ENCODE measurements at regions not wholly inside any gene's neighbourhood (a gene's known extent, or its start where the extent isn't known, plus 50 kb on each side); places are given as distances from the start of the nearest gene placed in this dataset.
A peak's percentile ranks its signal among the peaks of the same experiment; 100 is the strongest.

DNA sequence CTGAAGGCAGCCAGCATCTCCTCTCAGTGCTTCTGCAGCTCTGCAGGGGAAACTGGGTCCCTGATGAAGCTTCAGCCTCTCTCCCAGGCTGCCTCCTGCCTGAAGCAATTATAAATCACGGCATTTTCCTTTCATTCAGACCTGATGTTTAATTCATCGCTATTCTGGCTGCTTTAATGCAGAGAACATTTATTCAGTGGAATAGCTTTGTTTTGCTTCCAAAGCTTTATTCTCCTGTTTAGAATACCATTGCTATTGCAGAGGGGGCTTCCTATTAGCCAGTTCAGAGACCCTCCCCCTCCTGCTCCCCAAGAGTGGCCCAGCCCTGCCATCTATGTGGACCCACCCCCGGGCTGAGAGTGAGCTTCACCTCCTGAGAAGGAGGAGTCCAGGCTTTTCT, 255.6 kb downstream of the LRFN2 start:
- H3K4me3 ChIP-seq (ENCODE audit: low read length): no peak overlapping the region
- DNase-seq (ENCODE audit: low read depth): no peak
- TF ChIP-seq, protein P1, sequence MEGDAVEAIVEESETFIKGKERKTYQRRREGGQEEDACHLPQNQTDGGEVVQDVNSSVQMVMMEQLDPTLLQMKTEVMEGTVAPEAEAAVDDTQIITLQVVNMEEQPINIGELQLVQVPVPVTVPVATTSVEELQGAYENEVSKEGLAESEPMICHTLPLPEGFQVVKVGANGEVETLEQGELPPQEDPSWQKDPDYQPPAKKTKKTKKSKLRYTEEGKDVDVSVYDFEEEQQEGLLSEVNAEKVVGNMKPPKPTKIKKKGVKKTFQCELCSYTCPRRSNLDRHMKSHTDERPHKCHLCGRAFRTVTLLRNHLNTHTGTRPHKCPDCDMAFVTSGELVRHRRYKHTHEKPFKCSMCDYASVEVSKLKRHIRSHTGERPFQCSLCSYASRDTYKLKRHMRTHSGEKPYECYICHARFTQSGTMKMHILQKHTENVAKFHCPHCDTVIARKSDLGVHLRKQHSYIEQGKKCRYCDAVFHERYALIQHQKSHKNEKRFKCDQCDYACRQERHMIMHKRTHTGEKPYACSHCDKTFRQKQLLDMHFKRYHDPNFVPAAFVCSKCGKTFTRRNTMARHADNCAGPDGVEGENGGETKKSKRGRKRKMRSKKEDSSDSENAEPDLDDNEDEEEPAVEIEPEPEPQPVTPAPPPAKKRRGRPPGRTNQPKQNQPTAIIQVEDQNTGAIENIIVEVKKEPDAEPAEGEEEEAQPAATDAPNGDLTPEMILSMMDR (conservative IDR thresholded peaks at IDR 0.05; ENCODE audit: low read depth, low read length): no peak

- no peak for DNase-seq (ENCODE audit: low read depth)
- TF ChIP-seq, protein P1 (conservative IDR thresholded peaks at IDR 0.05; ENCODE audit: low read depth, low read length): no peak
- H3K4me3 ChIP-seq (ENCODE audit: low read length): no peak overlapping the region
Observed at GRCh38 chr6:40330301-40330721, 256.9 kb downstream of the LRFN2 start.

DNA sequence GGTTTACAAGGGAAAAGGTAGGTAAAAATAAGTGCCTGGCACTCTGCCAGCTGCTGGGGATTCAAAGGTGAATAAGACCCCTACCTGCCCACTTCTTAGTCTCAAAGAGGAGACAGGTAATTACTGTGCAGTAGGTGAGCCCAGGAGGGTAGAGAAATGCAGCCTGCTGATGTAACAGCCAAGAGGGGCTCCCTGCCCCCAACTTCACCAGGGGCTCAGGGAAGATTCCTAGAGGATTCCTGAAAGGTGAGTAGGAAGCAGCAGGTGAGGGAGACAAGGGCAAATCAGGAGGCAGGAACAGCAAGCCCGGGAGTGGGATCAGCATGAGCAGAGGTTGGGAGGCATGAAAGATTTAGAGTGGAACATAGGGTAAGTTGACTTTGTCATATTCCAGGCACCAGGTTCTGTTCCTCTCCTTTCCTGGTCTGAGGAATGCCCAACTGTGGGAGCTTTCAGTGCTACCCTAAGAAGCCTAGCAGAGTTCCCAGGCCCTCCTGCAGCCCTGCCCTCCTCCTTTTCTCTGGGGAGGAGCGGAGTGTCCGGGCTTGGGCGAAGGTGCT, 258.1 kb downstream of the LRFN2 start:
- no peak overlapping the region for H3K4me3 ChIP-seq (ENCODE audit: low read length)
- TF ChIP-seq, protein P1 (conservative IDR thresholded peaks at IDR 0.05; ENCODE audit: low read depth, low read length): no peak
- no peak for DNase-seq (ENCODE audit: low read depth)

GRCh38 chr6:40328386-40328985, 258.7 kb downstream of the LRFN2 start:
- no peak overlapping the region for H3K4me3 ChIP-seq (ENCODE audit: low read length)
- no peak for DNase-seq (ENCODE audit: low read depth)
- TF ChIP-seq, protein P1 (conservative IDR thresholded peaks at IDR 0.05; ENCODE audit: low read depth, low read length): peak; percentile 77

GRCh38 chr6:40326714-40327421, 260.3 kb downstream of the LRFN2 start:
- no peak for DNase-seq (ENCODE audit: low read depth)
- TF ChIP-seq, protein P1 (conservative IDR thresholded peaks at IDR 0.05; ENCODE audit: low read depth, low read length): no peak
- H3K4me3 ChIP-seq (ENCODE audit: low read length): no peak overlapping the region

GRCh38 chr6:40325791-40326190, 261.4 kb downstream of the LRFN2 start:
- DNase-seq (ENCODE audit: low read depth): no peak
- H3K4me3 ChIP-seq (ENCODE audit: low read length): no peak overlapping the region
- TF ChIP-seq, protein P1 (conservative IDR thresholded peaks at IDR 0.05; ENCODE audit: low read depth, low read length): no peak

DNA sequence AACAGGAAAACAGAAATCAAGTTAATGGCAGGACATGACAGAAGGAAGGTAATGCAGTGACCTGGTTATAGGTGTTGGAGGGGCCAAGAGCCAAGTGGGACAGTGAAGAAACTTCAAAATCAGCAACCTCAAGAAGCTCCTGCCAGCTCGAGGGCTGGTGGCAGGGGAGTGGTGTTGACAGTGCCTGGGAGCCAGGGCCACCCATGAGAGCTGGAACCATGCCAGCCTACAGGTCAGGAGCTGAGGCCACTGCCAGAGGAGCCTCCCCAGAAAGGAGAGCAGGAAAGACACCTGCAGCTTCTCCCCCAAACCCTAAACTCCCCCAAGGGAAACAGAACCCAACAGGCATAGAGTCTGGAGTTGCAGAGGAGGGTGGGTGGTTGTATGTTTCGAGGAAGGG, 262.1 kb downstream of the LRFN2 start:
- no peak overlapping the region for H3K4me3 ChIP-seq (ENCODE audit: low read length)
- no peak for DNase-seq (ENCODE audit: low read depth)
- TF ChIP-seq, protein P1 (conservative IDR thresholded peaks at IDR 0.05; ENCODE audit: low read depth, low read length): no peak
